ENCODE measurements at regions not wholly inside any gene's neighbourhood (a gene's known extent, or its start where the extent isn't known, plus 50 kb on each side); places are given as distances from the start of the nearest gene placed in this dataset.

DNA sequence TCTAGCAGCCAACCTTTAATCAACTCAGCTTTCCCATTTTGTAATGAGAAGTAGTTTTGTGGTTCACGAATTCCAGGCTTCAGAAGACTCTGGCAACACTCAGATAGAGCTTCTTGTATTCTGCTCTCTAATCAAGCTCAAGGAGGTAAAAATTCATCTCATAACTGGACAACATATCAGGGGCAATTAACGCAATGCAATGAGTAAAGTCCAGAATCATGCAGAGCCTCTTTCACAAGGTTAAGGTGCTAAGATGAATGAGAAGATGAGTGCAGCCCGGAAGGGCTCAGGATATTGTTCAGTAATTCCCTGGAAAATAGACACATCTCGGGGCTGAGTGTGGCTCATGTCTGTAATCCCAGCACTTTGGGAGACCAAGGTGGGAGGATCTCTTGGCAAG is 527.7 kb downstream of the SOX11 start:
- TF ChIP-seq, protein P1, sequence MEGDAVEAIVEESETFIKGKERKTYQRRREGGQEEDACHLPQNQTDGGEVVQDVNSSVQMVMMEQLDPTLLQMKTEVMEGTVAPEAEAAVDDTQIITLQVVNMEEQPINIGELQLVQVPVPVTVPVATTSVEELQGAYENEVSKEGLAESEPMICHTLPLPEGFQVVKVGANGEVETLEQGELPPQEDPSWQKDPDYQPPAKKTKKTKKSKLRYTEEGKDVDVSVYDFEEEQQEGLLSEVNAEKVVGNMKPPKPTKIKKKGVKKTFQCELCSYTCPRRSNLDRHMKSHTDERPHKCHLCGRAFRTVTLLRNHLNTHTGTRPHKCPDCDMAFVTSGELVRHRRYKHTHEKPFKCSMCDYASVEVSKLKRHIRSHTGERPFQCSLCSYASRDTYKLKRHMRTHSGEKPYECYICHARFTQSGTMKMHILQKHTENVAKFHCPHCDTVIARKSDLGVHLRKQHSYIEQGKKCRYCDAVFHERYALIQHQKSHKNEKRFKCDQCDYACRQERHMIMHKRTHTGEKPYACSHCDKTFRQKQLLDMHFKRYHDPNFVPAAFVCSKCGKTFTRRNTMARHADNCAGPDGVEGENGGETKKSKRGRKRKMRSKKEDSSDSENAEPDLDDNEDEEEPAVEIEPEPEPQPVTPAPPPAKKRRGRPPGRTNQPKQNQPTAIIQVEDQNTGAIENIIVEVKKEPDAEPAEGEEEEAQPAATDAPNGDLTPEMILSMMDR (conservative IDR thresholded peaks at IDR 0.05): no peak
- TF ChIP-seq ZFX (IDR thresholded peaks at IDR 0.05): no peak
